Upper lobe of left lung (tissue), 4 donors: ENCODE measurements at regions not wholly inside any gene's neighbourhood (a gene's known extent, or its start where the extent isn't known, plus 50 kb on each side); places are given as distances from the start of the nearest gene placed in this dataset.

Experiments used
- POLR2A ChIP-seq, 4 donors: fragments of 450-650 bp; IDR thresholded peaks; one replicate each; pipeline ENCODE4 v1.5.1; 2016 to 2017; ENCODE audit warnings: antibody characterized with exemption in 4 of 4, mild to moderate bottlenecking in 2 of 4
- TF ChIP-seq, protein P1 (sequence below), 6 experiments: fragments of 450-650 bp in 4 of 6; fragments of 200-600 bp in 2 of 6; sonication (generic) in 2 of 6; IDR thresholded peaks; one replicate each; pipeline ENCODE4 v1.5.1; 2016 to 2019; ENCODE audit warnings: antibody characterized with exemption in 6 of 6

DNA sequence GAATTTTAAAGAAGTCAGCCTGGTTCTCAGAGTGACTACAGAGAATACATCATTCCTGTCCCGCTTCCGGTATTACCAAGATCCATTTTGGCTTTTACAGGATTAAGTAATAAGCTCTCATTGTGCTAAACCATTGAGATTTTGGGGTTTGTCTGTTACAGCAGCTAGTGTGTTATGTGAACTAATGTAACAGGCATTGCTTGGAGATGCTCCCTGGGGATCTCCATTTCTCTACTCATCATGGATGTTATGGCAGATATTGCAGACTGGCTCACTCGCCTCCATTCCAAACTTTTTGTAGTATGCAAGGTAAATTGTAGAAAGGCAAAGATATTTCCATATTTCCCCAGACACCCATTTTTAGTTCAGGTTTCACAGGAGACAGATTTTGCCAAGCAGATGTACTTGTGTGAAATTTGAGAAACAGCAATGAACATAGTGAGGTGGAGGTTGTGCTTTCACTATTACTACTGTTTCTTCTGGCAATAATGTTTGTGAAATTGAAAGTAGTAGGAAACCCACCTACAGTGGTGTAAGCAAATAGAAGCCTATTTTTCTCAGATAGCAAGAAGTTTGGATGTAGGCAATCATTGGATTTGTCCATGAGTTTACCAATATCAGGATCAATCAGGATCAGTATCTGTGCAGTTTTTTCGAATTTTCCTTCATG is 177.1 kb upstream of the GALNT15 start:
- TF ChIP-seq, protein P1, sequence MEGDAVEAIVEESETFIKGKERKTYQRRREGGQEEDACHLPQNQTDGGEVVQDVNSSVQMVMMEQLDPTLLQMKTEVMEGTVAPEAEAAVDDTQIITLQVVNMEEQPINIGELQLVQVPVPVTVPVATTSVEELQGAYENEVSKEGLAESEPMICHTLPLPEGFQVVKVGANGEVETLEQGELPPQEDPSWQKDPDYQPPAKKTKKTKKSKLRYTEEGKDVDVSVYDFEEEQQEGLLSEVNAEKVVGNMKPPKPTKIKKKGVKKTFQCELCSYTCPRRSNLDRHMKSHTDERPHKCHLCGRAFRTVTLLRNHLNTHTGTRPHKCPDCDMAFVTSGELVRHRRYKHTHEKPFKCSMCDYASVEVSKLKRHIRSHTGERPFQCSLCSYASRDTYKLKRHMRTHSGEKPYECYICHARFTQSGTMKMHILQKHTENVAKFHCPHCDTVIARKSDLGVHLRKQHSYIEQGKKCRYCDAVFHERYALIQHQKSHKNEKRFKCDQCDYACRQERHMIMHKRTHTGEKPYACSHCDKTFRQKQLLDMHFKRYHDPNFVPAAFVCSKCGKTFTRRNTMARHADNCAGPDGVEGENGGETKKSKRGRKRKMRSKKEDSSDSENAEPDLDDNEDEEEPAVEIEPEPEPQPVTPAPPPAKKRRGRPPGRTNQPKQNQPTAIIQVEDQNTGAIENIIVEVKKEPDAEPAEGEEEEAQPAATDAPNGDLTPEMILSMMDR (IDR thresholded peaks at IDR 0.05): no peak
- TF ChIP-seq POLR2A (IDR thresholded peaks at IDR 0.05): no peak
